Neuronal stem cell (in vitro differentiated cells): ENCODE measurements at regions not wholly inside any gene's neighbourhood (a gene's known extent, or its start where the extent isn't known, plus 50 kb on each side); places are given as distances from the start of the nearest gene placed in this dataset.

Experiments used
- DNase-seq: peaks from one replicate; pipeline ENCODE4 v3.0.0-alpha.2; 2013; ENCODE audit warnings: low spot score
- H2AFZ ChIP-seq: one replicate; pipeline ENCODE4 v1.6.1; 2013; ENCODE audit warnings: mild to moderate bottlenecking, low read length, inconsistent platforms
- H2AK5ac ChIP-seq: 2 replicates; pipeline ENCODE4 v1.6.1; 2013; ENCODE audit warnings: low read depth, mild to moderate bottlenecking, inconsistent platforms, low read length, moderate library complexity, mixed read lengths
- H2BK120ac ChIP-seq: 2 replicates; pipeline ENCODE4 v1.6.1; 2013; ENCODE audit warnings: low read depth, mild to moderate bottlenecking, inconsistent platforms, low read length, moderate library complexity, mixed read lengths
- H2BK12ac ChIP-seq: one replicate; pipeline ENCODE4 v1.6.1; 2013; ENCODE audit warnings: low read length, inconsistent platforms
- H2BK15ac ChIP-seq: 2 replicates; pipeline ENCODE4 v1.6.1; 2013; ENCODE audit warnings: mild to moderate bottlenecking, low read length, inconsistent platforms, mixed read lengths
- H2BK5ac ChIP-seq: one replicate; pipeline ENCODE4 v1.6.1; 2013; ENCODE audit warnings: inconsistent platforms, mild to moderate bottlenecking, low read length, moderate library complexity
- H3K14ac ChIP-seq: one replicate; pipeline ENCODE4 v1.6.1; 2013; ENCODE audit warnings: low read length, inconsistent platforms
- H3K18ac ChIP-seq: 2 replicates; pipeline ENCODE4 v1.6.1; 2013; ENCODE audit warnings: low read length, inconsistent platforms
- H3K23ac ChIP-seq: 2 replicates; pipeline ENCODE4 v1.6.1; 2013; ENCODE audit warnings: low read depth, mild to moderate bottlenecking, mixed read lengths, low read length, inconsistent platforms; ENCODE audit not compliant: poor library complexity
- H3K27ac ChIP-seq: replicated peaks from 3 replicates; pipeline ENCODE4 v1.5.1; 2013; ENCODE audit warnings: low read length, inconsistent platforms
- H3K27me3 ChIP-seq, 3 experiments: 2 replicates each; pipeline ENCODE4 v1.6.1; 2013; ENCODE audit warnings: low read length in 3 of 3, mild to moderate bottlenecking in 2 of 3, inconsistent platforms in 1 of 3, low read depth in 1 of 3, mixed read lengths in 1 of 3, moderate library complexity in 1 of 3; ENCODE audit not compliant: control insufficient read depth in 3 of 3, insufficient read depth in 3 of 3
- H3K36me3 ChIP-seq, 2 donors: replicated peaks in 1 of 2; 2 replicates each; pipeline ENCODE4 v1.6.1; 2013; ENCODE audit warnings: low read length in 2 of 2; ENCODE audit not compliant: control insufficient read depth in 2 of 2, insufficient read depth in 2 of 2
- H3K4ac ChIP-seq: 2 replicates; pipeline ENCODE4 v1.6.1; 2013; ENCODE audit warnings: inconsistent platforms, mild to moderate bottlenecking, low read length, moderate library complexity
- H3K4me1 ChIP-seq, 2 donors: 1 replicate in 1 of 2; 2 replicates in 1 of 2; pipeline ENCODE4 v1.6.1; 2013; ENCODE audit warnings: low read length in 2 of 2, low read depth in 1 of 2; ENCODE audit not compliant: control insufficient read depth in 2 of 2, insufficient read depth in 1 of 2
- H3K4me2 ChIP-seq: one replicate; pipeline ENCODE4 v1.6.1; 2013; ENCODE audit warnings: mild to moderate bottlenecking, low read length, inconsistent platforms; ENCODE audit not compliant: insufficient read depth, poor library complexity, severe bottlenecking
- H3K4me3 ChIP-seq, 2 donors: 2 replicates each; pipeline ENCODE4 v1.5.1; 2013; ENCODE audit warnings: low read length in 2 of 2, mild to moderate bottlenecking in 2 of 2, inconsistent platforms in 1 of 2, moderate library complexity in 1 of 2
- H3K79me1 ChIP-seq: one replicate; pipeline ENCODE4 v1.6.1; 2013; ENCODE audit warnings: low read depth, mild to moderate bottlenecking, inconsistent platforms, low read length, moderate library complexity
- H3K9ac ChIP-seq: one replicate; pipeline ENCODE4 v1.6.1; 2013; ENCODE audit warnings: mild to moderate bottlenecking, low read depth, low read length, inconsistent platforms; ENCODE audit not compliant: poor library complexity
- H3K9me3 ChIP-seq, 2 donors: replicated peaks in 1 of 2; 2 replicates each; pipeline versions ENCODE3 to v1.6.1; 2013; ENCODE audit warnings: low read length in 2 of 2, mild to moderate bottlenecking in 2 of 2, inconsistent platforms in 1 of 2, low read depth in 1 of 2, mixed read lengths in 1 of 2, moderate library complexity in 1 of 2; ENCODE audit not compliant: control insufficient read depth in 2 of 2, insufficient read depth in 1 of 2
- H4K8ac ChIP-seq: one replicate; pipeline ENCODE4 v1.6.1; 2013; ENCODE audit warnings: low read depth, mild to moderate bottlenecking, inconsistent platforms, low read length, moderate library complexity
- H4K91ac ChIP-seq: one replicate; pipeline ENCODE4 v1.6.1; 2013; ENCODE audit warnings: low read length, low read depth, mild to moderate bottlenecking, inconsistent platforms; ENCODE audit not compliant: poor library complexity
- WGBS, 2 donors: extraction: QIAGEN DNeasy Blood & Tissue Kit; methylation state at CpG; one replicate each; pipeline ENCODE4 v1.1.7; 2013; ENCODE audit warnings: missing lambda C conversion rate in 2 of 2, mixed read lengths in 1 of 2; ENCODE audit not compliant: insufficient read length in 2 of 2, insufficient replicate concordance in 1 of 2; ENCODE audit errors: extremely low coverage in 2 of 2; 5-methylcytosine and 5-hydroxymethylcytosine counted together

GRCh38 chr2:212692466-212692865 is 153.9 kb upstream of the ERBB4 start:
- Histone ChIP-seq H3K4me2 (no peak overlapping the region), H2BK15ac (no peak overlapping the region), H3K27me3 (no peaks in the 10 kb centered on the region), H3K36me3 (no peaks in the 10 kb centered on the region), H2BK12ac (no peak overlapping the region), H2BK5ac (no peak overlapping the region), H4K8ac (no peak overlapping the region), H4K91ac (no peak overlapping the region), H3K4ac (no peak overlapping the region), H2AFZ (peak overlapping the region; percentile 74), H3K9me3 (peaks cover 0 to 3% of the 10 kb centered on the region in 2 donors), H3K79me1 (no peaks in the 10 kb centered on the region), H3K23ac (no peak overlapping the region), H3K18ac (no peak overlapping the region), H3K14ac (no peak overlapping the region), H3K9ac (no peak overlapping the region), H2AK5ac (no peak overlapping the region), H3K4me3 (no peak overlapping the region), H3K4me1 (peaks cover 5 to 8% of the 10 kb centered on the region in 2 donors), H2BK120ac (no peak overlapping the region), H3K27ac (peak overlapping the region; percentile 14)
- no peak for DNase-seq
- no CpG with 5 or more reads among the region's 3 CpGs for WGBS, 2 donors

DNA sequence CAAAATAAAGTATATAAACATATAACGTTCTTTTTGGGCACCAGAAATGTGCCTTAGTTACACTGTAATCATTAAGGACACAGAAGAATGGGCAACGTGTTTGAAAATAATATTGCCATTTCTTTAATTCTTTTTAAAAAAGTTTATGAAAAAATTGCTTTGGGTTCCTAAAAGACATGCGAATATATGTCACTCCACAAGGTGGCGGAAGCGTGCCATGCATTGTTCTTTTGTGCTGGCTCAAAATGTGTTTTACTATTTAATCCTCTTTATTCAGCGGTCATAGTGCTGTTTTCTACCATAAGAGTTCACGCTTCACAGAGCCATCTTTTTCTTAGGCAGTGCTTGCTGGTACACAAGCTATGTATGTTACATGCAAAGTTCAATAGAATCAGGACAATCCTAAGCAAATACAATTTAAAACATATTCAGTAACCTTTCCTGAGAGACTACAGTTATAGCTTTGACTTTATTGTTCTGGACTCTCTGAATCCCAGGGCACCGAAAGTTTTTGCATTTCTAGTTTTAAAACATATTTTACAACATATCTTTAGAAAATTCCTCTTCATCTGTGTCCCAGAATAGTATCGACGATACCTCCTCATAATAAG is 147.8 kb upstream of the ERBB4 start:
- Histone ChIP-seq H3K4me3 (no peak overlapping the region), H3K4me1 (no peaks in the 10 kb centered on the region), H4K91ac (no peak overlapping the region), H2AK5ac (no peak overlapping the region), H3K27me3 (no peaks in the 10 kb centered on the region), H3K23ac (no peak overlapping the region), H3K79me1 (no peaks in the 10 kb centered on the region), H3K9ac (no peak overlapping the region), H2AFZ (peak overlapping the region; percentile 81), H3K14ac (no peak overlapping the region), H3K4ac (no peak overlapping the region), H3K4me2 (no peak overlapping the region), H2BK5ac (no peak overlapping the region), H2BK120ac (no peak overlapping the region), H2BK15ac (no peak overlapping the region), H4K8ac (no peak overlapping the region), H3K9me3 (peaks cover 0 to 3% of the 10 kb centered on the region in 2 donors), H3K36me3 (no peaks in the 10 kb centered on the region), H2BK12ac (no peak overlapping the region), H3K18ac (no peak overlapping the region), H3K27ac (no peak overlapping the region)
- DNase-seq = peak; percentile 68
- no CpG with 5 or more reads among the region's 10 CpGs for WGBS, 2 donors

GRCh38 chr2:212683346-212684097 is 144.9 kb upstream of the ERBB4 start:
- no peak for DNase-seq
- no peaks in the 10 kb centered on the region for H3K79me1 ChIP-seq
- peak overlapping the region; percentile 15 for H2AFZ ChIP-seq
- no peak overlapping the region for H3K18ac ChIP-seq
- H3K14ac ChIP-seq = no peak overlapping the region
- no peak overlapping the region for H3K27ac ChIP-seq
- WGBS, 2 donors = no CpG with 5 or more reads among the region's 6 CpGs
- no peak overlapping the region for H2BK12ac ChIP-seq
- H4K8ac ChIP-seq = no peak overlapping the region
- peaks cover 0 to 3% of the 10 kb centered on the region in 2 donors for H3K9me3 ChIP-seq
- no peak overlapping the region for H3K9ac ChIP-seq
- H2AK5ac ChIP-seq = no peak overlapping the region
- H2BK15ac ChIP-seq = no peak overlapping the region
- H3K4me2 ChIP-seq = no peak overlapping the region
- no peak overlapping the region for H2BK5ac ChIP-seq
- H3K23ac ChIP-seq = no peak overlapping the region
- no peak overlapping the region for H4K91ac ChIP-seq
- no peak overlapping the region for H2BK120ac ChIP-seq
- H3K27me3 ChIP-seq = no peaks in the 10 kb centered on the region
- H3K36me3 ChIP-seq = no peaks in the 10 kb centered on the region
- H3K4ac ChIP-seq = no peak overlapping the region
- H3K4me3 ChIP-seq = no peak overlapping the region
- H3K4me1 ChIP-seq = no peaks in the 10 kb centered on the region

- Histone ChIP-seq H2BK120ac (no peak overlapping the region), H2BK5ac (no peak overlapping the region), H3K27me3 (no peaks in the 10 kb centered on the region), H2BK15ac (no peak overlapping the region), H4K8ac (no peak overlapping the region), H3K4me3 (no peak overlapping the region), H3K79me1 (no peaks in the 10 kb centered on the region), H3K18ac (no peak overlapping the region), H3K23ac (no peak overlapping the region), H3K14ac (no peak overlapping the region), H3K4ac (no peak overlapping the region), H3K4me2 (no peak overlapping the region), H2BK12ac (no peak overlapping the region), H4K91ac (no peak overlapping the region), H2AFZ (no peak overlapping the region), H2AK5ac (no peak overlapping the region), H3K9me3 (no peaks in the 10 kb centered on the region), H3K27ac (no peak overlapping the region), H3K36me3 (no peaks in the 10 kb centered on the region), H3K4me1 (no peaks in the 10 kb centered on the region), H3K9ac (no peak overlapping the region)
- WGBS, 2 donors = no CpG with 5 or more reads among the region's 3 CpGs
- DNase-seq = no peak
Measured at GRCh38 chr2:212682937-212683336, 144.3 kb upstream of the ERBB4 start.
